Fibroblast of pulmonary artery (primary cell): ENCODE measurements at regions not wholly inside any gene's neighbourhood (a gene's known extent, or its start where the extent isn't known, plus 50 kb on each side); places are given as distances from the start of the nearest gene placed in this dataset.
"Not testable (repeated sequence)": the region's sequence is repeated elsewhere in the genome, so short reads cannot be mapped to it uniquely, and the experiment has no call there.

Experiments used
- DNase-seq: peaks from one replicate; pipeline ENCODE4 v3.0.0-alpha.2; 2010; ENCODE audit warnings: low read depth
- H3K4me3 ChIP-seq: replicated peaks from 2 replicates; pipeline ENCODE4 v1.5.1; 2011; ENCODE audit warnings: low read depth, mild to moderate bottlenecking, control low read depth, low read length, moderate library complexity
- CTCF ChIP-seq: IDR thresholded peaks from 2 replicates; pipeline ENCODE4 v1.5.1; 2011; ENCODE audit warnings: mild to moderate bottlenecking, control low read depth, low read length, inconsistent platforms; ENCODE audit errors: missing control alignments

- no peak for DNase-seq
- TF ChIP-seq CTCF: no peak
Observed at GRCh38 chr15:35256551-35256950, 171.5 kb upstream of the NANOGP8 start.

DNA sequence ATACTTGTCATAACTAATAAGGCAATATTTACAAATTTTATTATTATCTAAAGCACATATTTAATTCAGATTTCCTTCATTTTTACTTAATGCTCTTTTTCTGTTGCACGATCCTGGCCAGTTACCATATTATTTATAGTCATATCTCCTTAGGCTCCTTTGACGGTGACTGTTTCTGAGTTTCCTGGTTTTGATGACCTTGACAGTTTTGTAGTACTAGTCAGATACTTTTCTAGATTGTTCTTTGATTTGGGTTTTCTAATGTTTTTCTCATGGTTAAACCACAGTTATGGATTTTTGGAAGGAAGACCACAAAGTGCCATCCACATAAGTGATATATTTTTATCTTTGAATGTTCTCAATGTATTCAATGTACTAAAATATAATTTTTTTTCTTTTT lies 171.0 kb upstream of the NANOGP8 start:
- no peak for DNase-seq
- no peak for TF ChIP-seq CTCF
- no peak overlapping the region for H3K4me3 ChIP-seq

More at GRCh38 chr15:35256551-35256950, 171.5 kb upstream of the NANOGP8 start:
- H3K4me3 ChIP-seq: no peak overlapping the region

DNA sequence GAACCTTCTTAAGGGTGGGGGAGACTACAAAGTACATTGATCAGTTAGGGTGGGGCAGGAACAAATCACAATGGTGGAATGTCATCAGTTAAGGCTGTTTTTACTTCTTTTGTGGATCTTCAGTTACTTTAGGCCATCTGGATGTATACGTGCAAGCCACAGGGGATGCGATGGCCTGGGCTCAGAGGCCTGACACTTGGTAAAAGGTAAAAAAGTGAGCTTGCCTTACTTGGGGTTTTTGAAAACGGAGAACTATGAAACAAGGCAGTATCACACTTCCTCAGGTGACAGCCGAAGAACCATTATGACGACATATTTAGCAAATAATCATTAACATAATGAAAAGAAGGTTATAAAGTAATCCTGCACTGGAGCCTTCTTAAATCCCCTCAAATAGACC lies 169.8 kb upstream of the NANOGP8 start:
- DNase-seq, H3K4me3 ChIP-seq: not testable (repeated sequence)

DNA sequence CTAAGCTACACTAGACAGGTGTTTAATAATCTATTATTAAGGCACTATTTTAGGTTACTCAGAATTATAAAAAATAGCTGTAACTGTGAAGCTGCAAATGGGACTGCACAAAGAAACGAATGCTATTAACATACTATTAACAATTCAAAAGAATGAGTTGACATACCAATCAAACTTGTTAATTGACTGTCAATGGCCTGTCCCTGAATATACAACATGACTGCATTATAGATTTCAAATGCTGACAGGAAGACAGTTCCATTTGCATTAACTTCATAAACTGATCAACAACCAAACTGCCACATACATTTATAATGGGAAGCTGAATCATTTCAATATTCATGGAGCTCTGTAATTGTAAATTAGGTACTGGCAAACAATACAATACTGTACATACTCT lies 169.0 kb upstream of the NANOGP8 start:
- DNase-seq: no peak
- H3K4me3 ChIP-seq: no peak overlapping the region
- no peak for TF ChIP-seq CTCF

GRCh38 chr15:35252351-35252865 lies 167.3 kb upstream of the NANOGP8 start:
- TF ChIP-seq CTCF: no peak
- no peak overlapping the region for H3K4me3 ChIP-seq
- no peak for DNase-seq

GRCh38 chr15:35247150-35247549 lies 162.1 kb upstream of the NANOGP8 start:
- no peak for TF ChIP-seq CTCF
- no peak overlapping the region for H3K4me3 ChIP-seq
- no peak for DNase-seq

DNA sequence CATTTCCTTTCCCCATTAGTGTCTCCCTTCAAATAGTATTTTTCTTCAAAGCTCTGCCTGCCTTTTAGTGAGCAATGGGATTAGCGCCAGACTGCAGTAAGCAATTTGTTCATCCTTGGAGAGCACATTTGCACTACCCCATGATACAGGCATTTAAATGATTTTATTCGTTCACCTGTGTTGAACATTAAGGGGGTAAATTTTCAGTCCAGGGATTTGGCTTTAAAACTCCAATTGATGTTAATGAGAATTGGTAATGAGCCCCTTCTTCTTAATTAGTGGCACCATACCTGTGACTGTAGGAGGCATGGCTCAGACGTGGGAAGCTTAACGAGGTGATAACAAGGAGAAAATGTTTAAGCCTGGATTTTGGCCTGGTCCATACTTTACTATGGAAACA lies 161.4 kb upstream of the NANOGP8 start:
- H3K4me3 ChIP-seq: no peak overlapping the region
- DNase-seq: no peak
- no peak for TF ChIP-seq CTCF

DNA sequence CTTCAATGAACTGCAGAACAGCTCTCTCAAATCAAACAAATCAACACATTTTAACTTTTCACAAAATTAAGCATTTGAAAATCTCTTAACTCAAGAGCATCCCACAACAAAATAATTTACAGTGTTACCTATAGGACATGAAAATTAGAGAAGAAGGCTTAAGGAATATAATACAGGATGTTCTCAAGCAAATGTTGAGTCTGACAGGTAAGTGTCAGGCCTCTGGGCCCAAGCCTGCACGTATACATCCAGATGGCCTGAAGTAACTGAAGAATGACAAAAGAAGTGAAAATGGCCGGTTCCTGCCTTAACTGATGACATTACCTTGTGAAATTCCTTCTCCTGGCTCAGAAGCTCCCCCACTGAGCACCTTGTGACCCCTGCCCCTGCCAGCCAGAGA lies 160.6 kb upstream of the NANOGP8 start:
- not testable (repeated sequence) for DNase-seq, H3K4me3 ChIP-seq
